NCI-H2196 treated with DMSO at 0.1 percent for 48 hours (cell line): ENCODE measurements at regions not wholly inside any gene's neighbourhood (a gene's known extent, or its start where the extent isn't known, plus 50 kb on each side); places are given as distances from the start of the nearest gene placed in this dataset.

Source experiments
- DNase-seq: peaks from one replicate; lab custom pipeline; 2025; ENCODE audit not compliant: unreplicated experiment; lab: John Stamatoyannopoulos, UW

- DNase-seq = no peak
Measured at GRCh38 chr13:24075137-24075975, 85.2 kb upstream of the SPATA13 start.

- no peak for DNase-seq
Measured at GRCh38 chr13:24076109-24076508, 84.4 kb upstream of the SPATA13 start.

- no peak for DNase-seq
Measured at GRCh38 chr13:24076636-24077035, 83.9 kb upstream of the SPATA13 start.

GRCh38 chr13:24080134-24080533 is 80.4 kb upstream of the SPATA13 start:
- DNase-seq = no peak

GRCh38 chr13:24081387-24081786 is 79.1 kb upstream of the SPATA13 start:
- no peak for DNase-seq

- no peak for DNase-seq
Measured at GRCh38 chr13:24083141-24083540, 77.4 kb upstream of the SPATA13 start.

GRCh38 chr13:24083722-24084421 is 76.6 kb upstream of the SPATA13 start:
- DNase-seq = no peak

GRCh38 chr13:24085662-24086061 is 74.9 kb upstream of the SPATA13 start:
- no peak for DNase-seq

- DNase-seq = no peak
Measured at GRCh38 chr13:24086642-24087041, 73.9 kb upstream of the SPATA13 start.

GRCh38 chr13:24087605-24088225 is 72.8 kb upstream of the SPATA13 start:
- no peak for DNase-seq

- no peak for DNase-seq
Measured at GRCh38 chr13:24090049-24090448, 70.5 kb upstream of the SPATA13 start.

- no peak for DNase-seq
Measured at GRCh38 chr13:24091080-24091479, 69.4 kb upstream of the SPATA13 start.

- DNase-seq = no peak
Measured at GRCh38 chr13:24092108-24092507, 68.4 kb upstream of the SPATA13 start.

- DNase-seq = no peak
Measured at GRCh38 chr13:24093047-24093446, 67.5 kb upstream of the SPATA13 start.

- no peak for DNase-seq
Measured at GRCh38 chr13:24096659-24097058, 63.9 kb upstream of the SPATA13 start.

- DNase-seq = no peak
Measured at GRCh38 chr13:24097064-24097463, 63.5 kb upstream of the SPATA13 start.

GRCh38 chr13:24097667-24098066 is 62.9 kb upstream of the SPATA13 start:
- DNase-seq = no peak

GRCh38 chr13:24099490-24099889 is 61.0 kb upstream of the SPATA13 start:
- no peak for DNase-seq

- no peak for DNase-seq
Measured at GRCh38 chr13:24100188-24100587, 60.3 kb upstream of the SPATA13 start.

- DNase-seq = no peak
Measured at GRCh38 chr13:24103782-24104372, 56.6 kb upstream of the SPATA13 start.

GRCh38 chr13:24104723-24105122 is 55.8 kb upstream of the SPATA13 start:
- DNase-seq = no peak

- no peak for DNase-seq
Measured at GRCh38 chr13:24106429-24106828, 54.1 kb upstream of the SPATA13 start.
